ENCODE measurements at regions not wholly inside any gene's neighbourhood (a gene's known extent, or its start where the extent isn't known, plus 50 kb on each side); places are given as distances from the start of the nearest gene placed in this dataset.

- BruUV-seq (replicated peaks) = no TSS peak
- in situ Hi-C loops (cut with MboI) = no loop called here
- CTCF ChIA-PET (ENCODE audit: low intra/inter-chr PET ratio) = no interaction called here
These were observed 345.7 kb downstream of the SPATA31D1 start for GRCh38 chr9:82334286-82334685.

GRCh38 chr9:82337351-82337750 lies 348.8 kb downstream of the SPATA31D1 start:
- TF ChIP-seq RFX1 (IDR thresholded peaks at IDR 0.05) (no peak), FIP1L1 (IDR thresholded peaks at IDR 0.05; ENCODE audit: low read depth, low read length, poor library complexity, severe bottlenecking) (no peak), DNMT1 (IDR thresholded peaks at IDR 0.05) (no peak), TEAD1 (CRISPR knock-in tag; IDR thresholded peaks at IDR 0.05) (no peak)
- DNase-seq (ENCODE audit: extremely low read depth in 1 of 4, low spot score in 3 of 4) (no peak), FAIRE-seq (no peak), ATAC-seq (no peak)
- Histone ChIP-seq H3K9me1 (ENCODE audit: control insufficient read depth, insufficient read depth, low read length) (no peaks in the 10 kb centered on the region), H3K4me2 (ENCODE audit: insufficient read depth, low read length) (no peak overlapping the region), H3K4me3 (no peak overlapping the region), H3K79me2 (ENCODE audit: control insufficient read depth, insufficient read depth, low read length) (no peaks in the 10 kb centered on the region), H4K20me1 (replicated peaks; ENCODE audit: control insufficient read depth, insufficient read depth, low read length) (no peaks in the 10 kb centered on the region), H3K36me3 (ENCODE audit: control insufficient read depth, insufficient read depth, low read length) (no peaks in the 10 kb centered on the region), H3K27ac (ENCODE audit: extremely low read depth, low read depth, low read length) (no peak overlapping the region), H2AFZ (ENCODE audit: low read depth, low read length) (no peak overlapping the region), H3K4me1 (replicated peaks in 1 of 2; ENCODE audit: control insufficient read depth in 2 of 2, insufficient read depth in 2 of 2, low read length in 2 of 2) (no peaks in the 10 kb centered on the region), H3K27me3 (ENCODE audit: control insufficient read depth in 2 of 2, insufficient read depth in 2 of 2, low read length in 2 of 2) (no peaks in the 10 kb centered on the region), H3K9me3 (replicated peaks; ENCODE audit: control insufficient read depth, insufficient read depth, low read depth, low read length) (no peaks in the 10 kb centered on the region), H3K9ac (ENCODE audit: insufficient read depth in 1 of 2, low read depth in 2 of 2, low read length in 2 of 2) (no peak overlapping the region)
- in situ Hi-C loops (cut with MboI) = no loop called here
- BruUV-seq (replicated peaks) = no TSS peak
- ChIA-PET CTCF (ENCODE audit: low intra/inter-chr PET ratio) (no interaction called here), POLR2A (no interaction called here)
- intact Hi-C loops (cut with micrococcal nuclease) = no loop called here

More at GRCh38 chr9:82334286-82334685, 345.7 kb downstream of the SPATA31D1 start:
- Histone ChIP-seq H3K9me3 (replicated peaks; ENCODE audit: control insufficient read depth, insufficient read depth, low read depth, low read length) (no peaks in the 10 kb centered on the region), H3K79me2 (ENCODE audit: control insufficient read depth, insufficient read depth, low read length) (no peaks in the 10 kb centered on the region), H3K4me2 (ENCODE audit: insufficient read depth, low read length) (no peak overlapping the region), H3K36me3 (ENCODE audit: control insufficient read depth, insufficient read depth, low read length) (no peaks in the 10 kb centered on the region), H3K4me3 (no peak overlapping the region), H3K27ac (ENCODE audit: extremely low read depth, low read depth, low read length) (no peak overlapping the region), H4K20me1 (replicated peaks; ENCODE audit: control insufficient read depth, insufficient read depth, low read length) (no peaks in the 10 kb centered on the region), H3K27me3 (ENCODE audit: control insufficient read depth in 2 of 2, insufficient read depth in 2 of 2, low read length in 2 of 2) (no peaks in the 10 kb centered on the region), H3K4me1 (replicated peaks in 1 of 2; ENCODE audit: control insufficient read depth in 2 of 2, insufficient read depth in 2 of 2, low read length in 2 of 2) (no peaks in the 10 kb centered on the region), H3K9me1 (ENCODE audit: control insufficient read depth, insufficient read depth, low read length) (no peaks in the 10 kb centered on the region), H3K9ac (ENCODE audit: insufficient read depth in 1 of 2, low read depth in 2 of 2, low read length in 2 of 2) (no peak overlapping the region), H2AFZ (ENCODE audit: low read depth, low read length) (no peak overlapping the region)
- FAIRE-seq (no peak), ATAC-seq (no peak), DNase-seq (ENCODE audit: extremely low read depth in 1 of 4, low spot score in 3 of 4) (no peak)
- POLR2A ChIA-PET = no interaction called here
- intact Hi-C loops (cut with micrococcal nuclease) = no loop called here
- TF ChIP-seq RBM14 (IDR thresholded peaks at IDR 0.05; ENCODE audit: borderline replicate concordance, insufficient read depth, low read depth, low read length) (no peak), ZBED1 (IDR thresholded peaks at IDR 0.05) (no peak), CEBPG (CRISPR knock-in tag; IDR thresholded peaks at IDR 0.05) (no peak), CEBPG (tag; conservative IDR thresholded peaks at IDR 0.05 in 1 of 2, IDR thresholded peaks at IDR 0.05 in 1 of 2) (no peak), NCOA4 (IDR thresholded peaks at IDR 0.05; ENCODE audit: partially characterized antibody) (no peak)

Measured in K562 (cell line).